ENCODE measurements at regions not wholly inside any gene's neighbourhood (a gene's known extent, or its start where the extent isn't known, plus 50 kb on each side); places are given as distances from the start of the nearest gene placed in this dataset.
A peak's percentile ranks its signal among the peaks of the same experiment; 100 is the strongest.
"Not testable (repeated sequence)": the region's sequence is repeated elsewhere in the genome, so short reads cannot be mapped to it uniquely, and the experiment has no call there.

GRCh38 chr7:65317372-65317771 lies 56.3 kb upstream of the ZNF92 start:
- no peak for DNase-seq

GRCh38 chr7:65310761-65311160 lies 62.9 kb upstream of the ZNF92 start:
- no peak for DNase-seq

GRCh38 chr7:65308300-65308678 lies 65.4 kb upstream of the ZNF92 start:
- no peak for DNase-seq

- peak in 44 of 56 donors; percentile 1 to 68 (median 12) for DNase-seq
These were observed 65.9 kb upstream of the ZNF92 start for GRCh38 chr7:65307651-65308299.

- no peak for DNase-seq
These were observed 69.5 kb upstream of the ZNF92 start for GRCh38 chr7:65304175-65304574.

- DNase-seq = no peak
These were observed 70.8 kb upstream of the ZNF92 start for GRCh38 chr7:65302883-65303282.

GRCh38 chr7:65301007-65301406 lies 72.6 kb upstream of the ZNF92 start:
- no peak for DNase-seq

- no peak for DNase-seq
These were observed 78.2 kb upstream of the ZNF92 start for GRCh38 chr7:65295409-65295808.

GRCh38 chr7:65290340-65290739 lies 83.3 kb upstream of the ZNF92 start:
- not testable (repeated sequence) for DNase-seq

- no peak for DNase-seq
These were observed 86.6 kb upstream of the ZNF92 start for GRCh38 chr7:65287023-65287422.

- no peak for DNase-seq
These were observed 87.5 kb upstream of the ZNF92 start for GRCh38 chr7:65285906-65286864.

GRCh38 chr7:65285241-65285640 lies 88.4 kb upstream of the ZNF92 start:
- not testable (repeated sequence) for DNase-seq

- no peak for DNase-seq
These were observed 93.9 kb upstream of the ZNF92 start for GRCh38 chr7:65279795-65280194.

- DNase-seq = no peak
These were observed 96.8 kb upstream of the ZNF92 start for GRCh38 chr7:65276822-65277221.

GRCh38 chr7:65271502-65271901 lies 102.2 kb upstream of the ZNF92 start:
- not testable (repeated sequence) for DNase-seq

- DNase-seq = peak in 5 of 56 donors; percentile 3 to 13 (median 9)
These were observed 104.4 kb upstream of the ZNF92 start for GRCh38 chr7:65269150-65269856.

- no peak for DNase-seq
These were observed 104.9 kb upstream of the ZNF92 start for GRCh38 chr7:65268782-65269149.

GRCh38 chr7:65265933-65266519 lies 107.6 kb upstream of the ZNF92 start:
- DNase-seq = no peak

GRCh38 chr7:65264258-65264657 lies 109.4 kb upstream of the ZNF92 start:
- DNase-seq = no peak

GRCh38 chr7:65260673-65261072 lies 113.0 kb upstream of the ZNF92 start:
- DNase-seq = not testable (repeated sequence)

- not testable (repeated sequence) for DNase-seq
These were observed 113.7 kb upstream of the ZNF92 start for GRCh38 chr7:65259864-65260525.

Measured in amygdala (tissue), 56 donors.